ENCODE measurements at regions not wholly inside any gene's neighbourhood (a gene's known extent, or its start where the extent isn't known, plus 50 kb on each side); places are given as distances from the start of the nearest gene placed in this dataset.

- TF ChIP-seq CTCF (IDR thresholded peaks at IDR 0.05; ENCODE audit: borderline replicate concordance) = no peak
- intact Hi-C loops (cut with micrococcal nuclease) = no loop called here
- Histone ChIP-seq H3K36me3 (no peaks in the 10 kb centered on the region), H3K27ac (replicated peaks) (no peak overlapping the region), H3K27me3 (ENCODE audit: low read depth) (no peaks in the 10 kb centered on the region), H3K9me3 (replicated peaks) (no peaks in the 10 kb centered on the region), H3K4me1 (no peaks in the 10 kb centered on the region), H3K4me3 (no peak overlapping the region)
- no peak for DNase-seq
These were observed 551.7 kb upstream of the POT1 start for GRCh38 chr7:125481323-125481722.

DNA sequence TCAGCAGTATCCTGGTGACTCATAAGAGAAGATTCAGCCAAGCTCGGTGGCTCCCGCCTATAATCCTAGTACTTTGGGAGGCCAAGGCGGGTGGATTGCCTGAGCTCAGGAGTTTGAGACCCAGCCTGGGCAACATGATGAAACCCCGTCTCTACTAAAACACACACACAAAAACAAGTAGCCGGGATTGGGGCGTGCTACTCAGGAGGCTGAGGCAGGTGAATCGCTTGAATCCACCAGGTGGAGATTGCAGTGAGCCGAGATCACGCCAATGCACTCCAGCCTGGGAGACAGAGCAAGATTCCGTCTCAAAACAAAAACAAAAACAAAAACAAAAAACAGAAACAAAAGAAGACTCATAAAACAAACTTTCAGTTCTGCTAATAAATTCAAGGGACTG, 551.1 kb upstream of the POT1 start:
- Histone ChIP-seq H3K4me1 (no peaks in the 10 kb centered on the region), H3K27ac (replicated peaks) (no peak overlapping the region), H3K9me3 (replicated peaks) (no peaks in the 10 kb centered on the region), H3K4me3 (no peak overlapping the region), H3K27me3 (ENCODE audit: low read depth) (no peaks in the 10 kb centered on the region), H3K36me3 (no peaks in the 10 kb centered on the region)
- no peak for TF ChIP-seq CTCF (IDR thresholded peaks at IDR 0.05; ENCODE audit: borderline replicate concordance)
- no peak for DNase-seq
- intact Hi-C loops (cut with micrococcal nuclease) = no loop called here

- no peaks in the 10 kb centered on the region for H3K36me3 ChIP-seq
- H3K27me3 ChIP-seq (ENCODE audit: low read depth) = no peaks in the 10 kb centered on the region
- no peak for DNase-seq
- H3K4me3 ChIP-seq = no peak overlapping the region
- no peak overlapping the region for H3K27ac ChIP-seq (replicated peaks)
- TF ChIP-seq CTCF (IDR thresholded peaks at IDR 0.05; ENCODE audit: borderline replicate concordance) = no peak
- H3K9me3 ChIP-seq (replicated peaks) = no peaks in the 10 kb centered on the region
- intact Hi-C loops (cut with micrococcal nuclease) = no loop called here
- no peaks in the 10 kb centered on the region for H3K4me1 ChIP-seq
These were observed 539.2 kb upstream of the POT1 start for GRCh38 chr7:125468855-125469174.

DNA sequence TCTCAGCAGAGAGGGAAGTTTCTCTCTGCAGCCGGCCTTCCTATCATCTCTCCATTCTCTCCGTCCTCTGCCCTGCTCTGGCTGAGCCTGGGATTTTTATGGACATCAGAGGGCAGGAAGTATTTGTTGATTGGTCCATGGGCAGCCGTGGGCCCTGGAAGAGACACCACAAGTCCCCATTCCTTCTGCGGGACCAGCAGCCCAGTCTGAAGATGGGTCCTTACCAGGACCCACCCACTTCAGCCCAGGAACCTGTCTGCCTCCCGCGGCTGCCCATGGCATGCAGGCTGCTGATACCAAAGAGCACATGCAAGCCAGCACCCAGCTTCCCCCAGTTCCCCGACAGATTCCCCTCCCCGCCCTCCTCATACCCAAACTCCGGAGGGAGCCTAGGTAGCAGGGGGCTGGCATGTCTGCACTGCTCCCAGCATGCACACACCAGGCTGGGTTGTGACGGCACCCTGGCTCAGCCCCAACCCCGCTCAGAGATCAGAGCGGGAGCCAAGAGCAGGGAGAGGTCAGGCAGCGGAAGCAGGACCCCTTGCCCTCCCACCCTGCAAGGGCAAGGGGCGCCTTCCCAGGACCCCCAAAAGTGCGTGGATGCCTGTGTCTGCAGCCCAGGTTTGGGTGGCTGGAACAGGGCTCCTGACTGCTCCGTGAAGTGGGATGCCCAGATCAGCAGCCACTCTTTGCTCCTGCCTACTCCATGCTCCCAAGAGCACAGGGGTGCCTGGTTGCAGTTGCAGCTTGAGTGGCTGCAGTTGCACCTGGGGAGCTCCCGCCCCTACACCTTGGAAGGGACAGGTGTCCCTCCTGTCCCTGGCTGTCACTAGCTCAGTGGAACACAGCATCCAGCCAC, 538.6 kb upstream of the POT1 start:
- H3K36me3 ChIP-seq = no peaks in the 10 kb centered on the region
- DNase-seq = no peak
- H3K9me3 ChIP-seq (replicated peaks) = no peaks in the 10 kb centered on the region
- no peak overlapping the region for H3K27ac ChIP-seq (replicated peaks)
- H3K4me1 ChIP-seq = no peaks in the 10 kb centered on the region
- no peaks in the 10 kb centered on the region for H3K27me3 ChIP-seq (ENCODE audit: low read depth)
- intact Hi-C loops (cut with micrococcal nuclease) = no loop called here
- no peak for TF ChIP-seq CTCF (IDR thresholded peaks at IDR 0.05; ENCODE audit: borderline replicate concordance)
- H3K4me3 ChIP-seq = no peak overlapping the region

GRCh38 chr7:125465527-125465926, 535.9 kb upstream of the POT1 start:
- Histone ChIP-seq H3K4me3 (no peak overlapping the region), H3K36me3 (no peaks in the 10 kb centered on the region), H3K27me3 (ENCODE audit: low read depth) (no peaks in the 10 kb centered on the region), H3K4me1 (no peaks in the 10 kb centered on the region), H3K27ac (replicated peaks) (no peak overlapping the region), H3K9me3 (replicated peaks) (peaks cover 8% of the 10 kb centered on the region)
- intact Hi-C loops (cut with micrococcal nuclease) = no loop called here
- no peak for DNase-seq
- TF ChIP-seq CTCF (IDR thresholded peaks at IDR 0.05; ENCODE audit: borderline replicate concordance) = no peak
